SK-N-SH treated with all-trans-retinoic acid at 6 μM for 48 hours (cell line): ENCODE measurements at regions not wholly inside any gene's neighbourhood (a gene's known extent, or its start where the extent isn't known, plus 50 kb on each side); places are given as distances from the start of the nearest gene placed in this dataset.
A peak's percentile ranks its signal among the peaks of the same experiment; 100 is the strongest.

ENCODE experiments used
- ATAC-seq: fragments of 200-7000 bp; cut with Tn5 transposase; 3 replicates; pipeline ENCODE4 v1.9.1; 2020; ENCODE audit warnings: mild to moderate bottlenecking, moderate library complexity
- ARNTL ChIP-seq: fragments of 450-650 bp; formaldehyde crosslinking; IDR thresholded peaks from 2 replicates; pipeline ENCODE4 v1.5.0; 2020; ENCODE audit warnings: low read depth, mild to moderate bottlenecking, moderate library complexity, borderline replicate concordance
- BACH2 ChIP-seq: fragments of 250-450 bp; sonication (Bioruptor Pico); IDR thresholded peaks from 2 replicates; pipeline ENCODE4 v1.9.0; 2021; ENCODE audit warnings: mild to moderate bottlenecking, borderline replicate concordance
- CREB5 ChIP-seq: fragments of 250-450 bp; sonication (Bioruptor Pico); IDR thresholded peaks from 2 replicates; pipeline ENCODE4 v1.5.1; 2020; ENCODE audit warnings: low read depth, mild to moderate bottlenecking, moderate library complexity
- CSRNP3 ChIP-seq: fragments of 250-450 bp; sonication (Bioruptor Pico); IDR thresholded peaks from 2 replicates; pipeline ENCODE4 v1.5.1; 2021; ENCODE audit warnings: mild to moderate bottlenecking, moderate library complexity
- ESRRG ChIP-seq: fragments of 250-450 bp; sonication (Bioruptor Pico); IDR thresholded peaks from 2 replicates; pipeline ENCODE4 v1.6.1; 2021; ENCODE audit warnings: mild to moderate bottlenecking
- GLIS3 ChIP-seq: fragments of 250-450 bp; sonication (Bioruptor Pico); IDR thresholded peaks from 2 replicates; pipeline ENCODE4 v1.5.0; 2020; ENCODE audit warnings: mild to moderate bottlenecking, moderate library complexity
- ISL1 ChIP-seq: fragments of 250-450 bp; sonication (Bioruptor Pico); IDR thresholded peaks from 2 replicates; pipeline ENCODE4 v2.1.2; 2022; ENCODE audit warnings: mild to moderate bottlenecking, moderate library complexity
- OSR1 ChIP-seq: fragments of 250-450 bp; sonication (Bioruptor Pico); IDR thresholded peaks from 2 replicates; pipeline ENCODE4 v1.8.0; 2022; ENCODE audit warnings: moderate library complexity, mild to moderate bottlenecking, inconsistent platforms
- PATZ1 ChIP-seq: fragments of 250-450 bp; sonication (Bioruptor Pico); IDR thresholded peaks from 2 replicates; pipeline ENCODE4 v1.8.0; 2020; ENCODE audit warnings: mild to moderate bottlenecking, moderate library complexity, borderline replicate concordance
- POU6F1 ChIP-seq: fragments of 250-450 bp; sonication (Bioruptor Pico); IDR thresholded peaks from 2 replicates; pipeline ENCODE4 v1.8.0; 2021; ENCODE audit warnings: low read depth, mild to moderate bottlenecking, moderate library complexity, borderline replicate concordance
- PPARA ChIP-seq: fragments of 250-450 bp; sonication (Bioruptor Pico); IDR thresholded peaks from 2 replicates; pipeline ENCODE4 v1.5.0; 2020; ENCODE audit warnings: mild to moderate bottlenecking, borderline replicate concordance
- RARB ChIP-seq: fragments of 250-450 bp; sonication (Bioruptor Pico); IDR thresholded peaks from 2 replicates; pipeline ENCODE4 v1.8.0; 2021; ENCODE audit warnings: mild to moderate bottlenecking, moderate library complexity
- SNAI2 ChIP-seq: fragments of 250-450 bp; sonication (Bioruptor Pico); IDR thresholded peaks from 2 replicates; pipeline ENCODE4 v1.5.0; 2020; ENCODE audit warnings: mild to moderate bottlenecking, moderate library complexity
- TOX ChIP-seq: fragments of 250-450 bp; sonication (Bioruptor Pico); IDR thresholded peaks from 2 replicates; pipeline ENCODE4 v1.8.0; 2021; ENCODE audit warnings: mild to moderate bottlenecking, moderate library complexity, borderline replicate concordance
- TSHZ2 ChIP-seq: fragments of 250-450 bp; sonication (Bioruptor Pico); IDR thresholded peaks from 2 replicates; pipeline ENCODE4 v1.5.0; 2020; ENCODE audit warnings: mild to moderate bottlenecking, moderate library complexity
- ZC3H10 ChIP-seq: fragments of 250-450 bp; sonication (Bioruptor Pico); IDR thresholded peaks from 2 replicates; pipeline ENCODE4 v1.5.1; 2021; ENCODE audit warnings: mild to moderate bottlenecking, moderate library complexity
- ZFP3 ChIP-seq: fragments of 250-450 bp; sonication (Bioruptor Pico); IDR thresholded peaks from 2 replicates; pipeline ENCODE4 v1.5.0; 2020; ENCODE audit warnings: mild to moderate bottlenecking, moderate library complexity
- ZFP30 ChIP-seq: fragments of 450-650 bp; formaldehyde crosslinking; IDR thresholded peaks from 2 replicates; pipeline ENCODE4 v1.5.0; 2022; ENCODE audit warnings: mild to moderate bottlenecking, moderate library complexity
- ZNF565 ChIP-seq: fragments of 450-650 bp; formaldehyde crosslinking; conservative IDR thresholded peaks from 2 replicates; pipeline ENCODE4 v1.5.0; 2020; ENCODE audit warnings: low read depth, mild to moderate bottlenecking, moderate library complexity
- ZNF70 ChIP-seq: fragments of 450-650 bp; formaldehyde crosslinking; IDR thresholded peaks from 2 replicates; pipeline ENCODE4 v1.5.0; 2020; ENCODE audit warnings: mild to moderate bottlenecking, moderate library complexity
- ZNF8 ChIP-seq: fragments of 450-650 bp; formaldehyde crosslinking; IDR thresholded peaks from 2 replicates; pipeline ENCODE4 v1.5.0; 2020; ENCODE audit warnings: mild to moderate bottlenecking, moderate library complexity

- ATAC-seq: peak; percentile 39; the same call in 2 of the 3 replicates
- no peak; the same call in 1 of the 2 replicates for TF ChIP-seq ZC3H10
- TF ChIP-seq BACH2 (CRISPR knock-in tag): no peak
- TF ChIP-seq PATZ1 (CRISPR knock-in tag): no peak
- TF ChIP-seq TOX (CRISPR knock-in tag): no peak; the same call in 1 of the 2 replicates
- TF ChIP-seq CREB5 (CRISPR knock-in tag): no peak
- TF ChIP-seq OSR1 (CRISPR knock-in tag): no peak
- no peak for TF ChIP-seq ARNTL (CRISPR knock-in tag)
- no peak for TF ChIP-seq ISL1 (CRISPR knock-in tag)
- TF ChIP-seq GLIS3: no peak
- no peak for TF ChIP-seq ZFP3 (CRISPR knock-in tag)
- TF ChIP-seq PPARA (CRISPR knock-in tag): no peak
- no peak for TF ChIP-seq ZFP30
- TF ChIP-seq POU6F1: no peak
- TF ChIP-seq ESRRG: no peak
- no peak for TF ChIP-seq ZNF565 (CRISPR knock-in tag)
- no peak for TF ChIP-seq TSHZ2
Observed at GRCh38 chr7:85471740-85472139, 284.9 kb upstream of the SEMA3D start.

GRCh38 chr7:85471307-85471706 is 284.5 kb upstream of the SEMA3D start:
- ATAC-seq: no peak
- TF ChIP-seq RARB: no peak
- TF ChIP-seq ARNTL (CRISPR knock-in tag): no peak
- TF ChIP-seq ZC3H10: no peak
- TF ChIP-seq SNAI2: no peak
- TF ChIP-seq CSRNP3 (CRISPR knock-in tag): no peak
- TF ChIP-seq, all 23 proteins: peak for 0

GRCh38 chr7:85469446-85470010 is 282.7 kb upstream of the SEMA3D start:
- ATAC-seq: no peak
- TF ChIP-seq ZNF70 (CRISPR knock-in tag) (no peak), ESRRG (no peak), PPARA (CRISPR knock-in tag) (no peak), CREB5 (CRISPR knock-in tag) (no peak), ZC3H10 (no peak), ZNF8 (CRISPR knock-in tag) (no peak)
